Osteocyte (in vitro differentiated cells): ENCODE measurements at regions not wholly inside any gene's neighbourhood (a gene's known extent, or its start where the extent isn't known, plus 50 kb on each side); places are given as distances from the start of the nearest gene placed in this dataset.

ENCODE experiments used
- DNase-seq: peaks from one replicate; pipeline ENCODE4 v3.0.0; 2021; ENCODE audit warnings: mixed read lengths; ENCODE audit not compliant: unreplicated experiment; ENCODE audit errors: extremely low spot score
- H3K27ac Mint-ChIP-seq: one replicate; pipeline ENCODE4 v1.8.0; 2021; ENCODE audit warnings: mild to moderate bottlenecking, mixed read lengths; ENCODE audit not compliant: unreplicated experiment
- H3K27me3 Mint-ChIP-seq: one replicate; pipeline ENCODE4 v1.8.0; 2021; ENCODE audit warnings: mixed read lengths; ENCODE audit not compliant: unreplicated experiment
- H3K36me3 Mint-ChIP-seq: one replicate; pipeline ENCODE4 v1.8.0; 2021; ENCODE audit warnings: mixed read lengths; ENCODE audit not compliant: unreplicated experiment
- H3K4me1 Mint-ChIP-seq: one replicate; pipeline ENCODE4 v1.8.0; 2021; ENCODE audit warnings: mixed read lengths; ENCODE audit not compliant: unreplicated experiment
- H3K4me3 Mint-ChIP-seq: one replicate; pipeline ENCODE4 v1.8.0; 2021; ENCODE audit warnings: mild to moderate bottlenecking, moderate library complexity, mixed read lengths; ENCODE audit not compliant: unreplicated experiment
- H3K9me3 Mint-ChIP-seq: one replicate; pipeline ENCODE4 v1.8.0; 2021; ENCODE audit warnings: mixed read lengths; ENCODE audit not compliant: unreplicated experiment
- TF ChIP-seq, protein P1 (sequence below): fragments of 200-600 bp; sonication (generic); IDR thresholded peaks from 2 replicates; pipeline ENCODE4 v1.5.0; 2021; ENCODE audit warnings: antibody characterized with exemption, mild to moderate bottlenecking, moderate library complexity

DNA sequence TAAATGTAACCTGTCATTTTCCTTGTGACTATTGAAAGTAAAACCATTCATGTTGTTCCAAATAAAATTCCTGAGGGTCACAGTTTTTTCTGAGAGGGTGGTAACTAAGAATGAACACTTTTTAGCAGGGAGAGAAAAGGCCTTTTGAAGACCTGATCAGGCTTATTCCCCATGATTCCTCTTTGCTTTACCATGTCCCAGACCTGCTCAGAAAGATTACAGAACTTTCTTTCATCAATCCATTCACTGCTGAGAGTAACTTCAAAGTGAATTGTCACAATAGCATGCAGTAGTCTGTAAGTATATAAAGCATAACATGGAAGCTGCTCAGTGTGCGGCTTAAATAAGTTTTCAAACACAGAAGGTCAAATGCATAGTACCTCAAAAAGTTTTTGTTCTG is 201.5 kb upstream of the COL11A1 start:
- DNase-seq: no peak
- TF ChIP-seq, protein P1, sequence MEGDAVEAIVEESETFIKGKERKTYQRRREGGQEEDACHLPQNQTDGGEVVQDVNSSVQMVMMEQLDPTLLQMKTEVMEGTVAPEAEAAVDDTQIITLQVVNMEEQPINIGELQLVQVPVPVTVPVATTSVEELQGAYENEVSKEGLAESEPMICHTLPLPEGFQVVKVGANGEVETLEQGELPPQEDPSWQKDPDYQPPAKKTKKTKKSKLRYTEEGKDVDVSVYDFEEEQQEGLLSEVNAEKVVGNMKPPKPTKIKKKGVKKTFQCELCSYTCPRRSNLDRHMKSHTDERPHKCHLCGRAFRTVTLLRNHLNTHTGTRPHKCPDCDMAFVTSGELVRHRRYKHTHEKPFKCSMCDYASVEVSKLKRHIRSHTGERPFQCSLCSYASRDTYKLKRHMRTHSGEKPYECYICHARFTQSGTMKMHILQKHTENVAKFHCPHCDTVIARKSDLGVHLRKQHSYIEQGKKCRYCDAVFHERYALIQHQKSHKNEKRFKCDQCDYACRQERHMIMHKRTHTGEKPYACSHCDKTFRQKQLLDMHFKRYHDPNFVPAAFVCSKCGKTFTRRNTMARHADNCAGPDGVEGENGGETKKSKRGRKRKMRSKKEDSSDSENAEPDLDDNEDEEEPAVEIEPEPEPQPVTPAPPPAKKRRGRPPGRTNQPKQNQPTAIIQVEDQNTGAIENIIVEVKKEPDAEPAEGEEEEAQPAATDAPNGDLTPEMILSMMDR: no peak
- Mint-ChIP-seq H3K27me3 (no peaks in the 10 kb centered on the region), H3K4me1 (peaks cover 5% of the 10 kb centered on the region), H3K27ac (no peak overlapping the region), H3K9me3 (no peaks in the 10 kb centered on the region), H3K36me3 (no peaks in the 10 kb centered on the region), H3K4me3 (no peak overlapping the region)

DNA sequence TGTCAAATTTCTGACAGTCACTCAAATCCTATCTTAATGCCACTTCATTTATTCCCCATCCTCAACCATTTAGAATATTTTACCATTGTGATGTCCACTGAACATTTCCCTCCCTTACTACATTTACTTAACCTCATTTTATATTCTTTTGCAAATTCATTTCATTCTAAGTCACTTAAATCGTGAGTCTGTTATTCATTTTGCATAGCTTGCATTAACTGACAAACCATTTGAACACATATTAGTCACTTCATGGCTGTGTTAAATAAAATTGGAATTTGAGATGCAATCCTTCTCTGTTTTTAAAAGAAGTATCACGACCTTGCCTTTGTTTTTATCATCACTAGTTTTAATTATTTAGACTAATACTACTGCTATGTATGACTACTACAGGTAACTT is 199.4 kb upstream of the COL11A1 start:
- Mint-ChIP-seq H3K27me3 (no peaks in the 10 kb centered on the region), H3K9me3 (no peaks in the 10 kb centered on the region), H3K4me1 (peaks cover 3% of the 10 kb centered on the region), H3K27ac (no peak overlapping the region), H3K36me3 (no peaks in the 10 kb centered on the region), H3K4me3 (no peak overlapping the region)
- TF ChIP-seq, protein P1: no peak
- DNase-seq: no peak

DNA sequence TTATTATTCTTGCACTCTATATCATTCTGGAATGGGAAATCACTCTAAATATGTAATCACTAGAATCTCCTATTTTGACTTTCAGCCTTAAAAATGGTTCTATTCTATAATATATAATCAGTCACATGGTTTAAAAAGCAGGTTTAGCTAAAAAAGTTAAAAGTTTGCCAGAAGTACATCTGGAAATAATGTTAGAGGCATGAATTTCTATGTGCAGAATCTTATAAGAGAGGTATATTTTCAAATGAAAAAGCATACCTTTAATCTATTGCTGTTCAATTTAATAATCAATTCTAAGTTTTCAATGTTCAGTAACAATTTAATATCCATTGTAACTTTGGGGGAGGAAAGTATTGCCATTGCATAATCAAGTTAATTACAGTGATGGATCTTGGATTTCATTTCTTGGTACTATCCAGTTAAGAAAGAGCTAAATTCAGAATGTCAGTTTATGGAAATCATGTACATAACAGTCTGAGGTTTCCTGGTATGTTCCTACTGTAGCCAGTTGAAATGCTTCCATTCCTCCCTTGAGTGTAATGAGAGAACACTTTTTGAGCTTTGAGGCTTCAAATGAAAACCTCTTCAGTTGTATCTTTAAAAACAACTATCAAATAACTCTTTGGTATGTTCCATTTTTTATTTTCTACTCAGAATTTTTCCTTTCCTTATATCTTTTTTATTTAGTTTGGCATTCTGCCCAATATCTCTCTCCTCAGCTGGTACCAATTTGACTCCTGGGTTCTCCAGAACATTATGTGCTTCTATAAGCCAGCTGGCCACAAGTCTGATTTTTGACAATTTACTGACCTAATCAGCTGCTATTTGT is 175.7 kb upstream of the COL11A1 start:
- Mint-ChIP-seq H3K4me3 (peak overlapping the region; percentile 38), H3K9me3 (peaks cover 5% of the 10 kb centered on the region), H3K4me1 (peaks cover 35% of the 10 kb centered on the region), H3K27ac (peak overlapping the region; percentile 67), H3K36me3 (peaks cover 2% of the 10 kb centered on the region), H3K27me3 (no peaks in the 10 kb centered on the region)
- TF ChIP-seq, protein P1: no peak
- no peak for DNase-seq

DNA sequence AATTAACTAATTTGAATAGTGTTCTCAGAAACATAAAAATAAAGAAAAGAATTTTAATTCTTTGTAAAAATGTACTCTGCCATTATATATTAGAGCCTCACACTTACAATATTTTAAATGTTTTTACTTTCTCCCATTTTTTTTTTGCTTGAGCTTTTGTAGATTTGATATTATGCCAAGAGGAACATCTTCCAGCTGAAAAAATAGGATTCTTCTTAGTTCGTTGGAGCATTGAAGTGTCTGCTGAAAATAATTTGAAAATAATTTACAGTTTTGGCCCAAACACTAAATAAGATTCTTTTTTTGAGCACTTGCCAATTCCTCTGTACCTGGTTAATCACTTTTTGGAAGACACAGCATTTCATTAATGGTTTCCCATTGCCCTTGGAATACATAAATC is 175.0 kb upstream of the COL11A1 start:
- H3K36me3 Mint-ChIP-seq: peaks cover 2% of the 10 kb centered on the region
- peak overlapping the region; percentile 38 for H3K4me3 Mint-ChIP-seq
- DNase-seq: no peak
- peak overlapping the region; percentile 65 for H3K27ac Mint-ChIP-seq
- TF ChIP-seq, protein P1: no peak
- H3K4me1 Mint-ChIP-seq: peaks cover 39% of the 10 kb centered on the region
- H3K27me3 Mint-ChIP-seq: no peaks in the 10 kb centered on the region
- H3K9me3 Mint-ChIP-seq: peaks cover 5% of the 10 kb centered on the region

DNA sequence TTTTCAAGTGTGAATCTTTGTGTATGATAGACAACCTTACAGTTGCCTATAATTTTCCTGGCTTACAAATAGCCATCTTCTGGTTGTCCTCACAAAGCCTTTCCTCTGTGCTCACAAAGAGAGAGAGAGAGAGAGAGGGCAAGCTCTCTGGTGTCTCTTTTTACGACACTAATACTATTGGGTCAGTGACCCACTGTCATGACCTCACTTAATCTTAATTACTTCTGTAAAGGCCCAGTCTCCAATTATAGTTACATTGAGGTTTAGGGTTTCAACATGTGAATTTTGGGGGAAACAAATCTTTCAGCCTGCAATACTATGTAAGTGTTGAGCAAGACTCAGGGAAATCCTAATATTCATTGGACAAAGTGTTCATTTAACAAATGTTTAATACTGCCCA is 167.4 kb upstream of the COL11A1 start:
- Mint-ChIP-seq H3K9me3 (peaks cover 11% of the 10 kb centered on the region), H3K27ac (no peak overlapping the region), H3K4me3 (no peak overlapping the region), H3K4me1 (peaks cover 22% of the 10 kb centered on the region), H3K27me3 (no peaks in the 10 kb centered on the region), H3K36me3 (no peaks in the 10 kb centered on the region)
- TF ChIP-seq, protein P1: no peak
- no peak for DNase-seq
